Thyroid gland (tissue), 4 donors: ENCODE measurements at regions not wholly inside any gene's neighbourhood (a gene's known extent, or its start where the extent isn't known, plus 50 kb on each side); places are given as distances from the start of the nearest gene placed in this dataset.

Experiments
- CTCF ChIP-seq, 6 experiments: fragments of 200-600 bp in 3 of 6; fragments of 450-650 bp in 3 of 6; sonication (generic) in 3 of 6; IDR thresholded peaks; one replicate each; pipeline ENCODE4 v1.5.1; 2016 to 2019; ENCODE audit warnings: antibody characterized with exemption in 6 of 6, mild to moderate bottlenecking in 2 of 6, inconsistent platforms in 1 of 6, moderate library complexity in 1 of 6
- POLR2A ChIP-seq, 2 donors: fragments of 450-650 bp; IDR thresholded peaks; one replicate each; pipeline ENCODE4 v1.6.1; 2017; ENCODE audit warnings: antibody characterized with exemption in 2 of 2, mild to moderate bottlenecking in 2 of 2, moderate library complexity in 1 of 2

- no peak for TF ChIP-seq CTCF (IDR thresholded peaks at IDR 0.05)
- TF ChIP-seq POLR2A (IDR thresholded peaks at IDR 0.05), result no peak
Observed at GRCh38 chr9:107577140-107577776, 87.7 kb upstream of the KLF4 start.
